H9 (cell line): ENCODE measurements at regions not wholly inside any gene's neighbourhood (a gene's known extent, or its start where the extent isn't known, plus 50 kb on each side); places are given as distances from the start of the nearest gene placed in this dataset.

Source experiments
- DNase-seq: peaks from one replicate; pipeline ENCODE4 v3.0.0-alpha.2; 2017
- H2AFZ ChIP-seq: one replicate; pipeline ENCODE4 v1.6.1; 2013; ENCODE audit warnings: mild to moderate bottlenecking, low read length, control low read depth, moderate library complexity
- H2AK5ac ChIP-seq: 2 replicates; pipeline ENCODE4 v1.6.1; 2013; ENCODE audit warnings: low read length, control low read depth, mixed read lengths; ENCODE audit not compliant: insufficient read length
- H2BK120ac ChIP-seq: one replicate; pipeline ENCODE4 v1.6.1; 2013; ENCODE audit warnings: low read depth, mild to moderate bottlenecking, low read length, control low read depth, inconsistent platforms; ENCODE audit not compliant: poor library complexity, severe bottlenecking
- H2BK12ac ChIP-seq: 2 replicates; pipeline ENCODE4 v1.6.1; 2013; ENCODE audit warnings: low read length, control low read depth, mixed read lengths, low read depth; ENCODE audit not compliant: insufficient read length
- H2BK15ac ChIP-seq: 2 replicates; pipeline ENCODE4 v1.6.1; 2013; ENCODE audit warnings: low read depth, low read length, control low read depth
- H2BK20ac ChIP-seq: one replicate; pipeline ENCODE4 v1.6.1; 2013; ENCODE audit warnings: low read depth, mild to moderate bottlenecking, low read length, control low read depth, inconsistent platforms; ENCODE audit not compliant: poor library complexity, severe bottlenecking
- H2BK5ac ChIP-seq: 2 replicates; pipeline ENCODE4 v1.6.1; 2013; ENCODE audit warnings: low read length, control low read depth, mixed read lengths; ENCODE audit not compliant: insufficient read length
- H3K14ac ChIP-seq: 2 replicates; pipeline ENCODE4 v1.6.1; 2013; ENCODE audit warnings: low read length, control low read depth; ENCODE audit not compliant: insufficient read depth
- H3K18ac ChIP-seq: 2 replicates; pipeline ENCODE4 v1.6.1; 2013; ENCODE audit warnings: low read depth, mild to moderate bottlenecking, mixed read lengths, low read length, control low read depth; ENCODE audit not compliant: insufficient read length
- H3K23ac ChIP-seq: 2 replicates; pipeline ENCODE4 v1.6.1; 2013; ENCODE audit warnings: low read length, control low read depth, mixed read lengths, low read depth; ENCODE audit not compliant: insufficient read length
- H3K23me2 ChIP-seq: 2 replicates; pipeline ENCODE4 v1.6.1; 2013; ENCODE audit warnings: low read depth, mild to moderate bottlenecking, mixed read lengths, low read length, control low read depth; ENCODE audit not compliant: insufficient read length, poor library complexity, severe bottlenecking
- H3K27ac ChIP-seq: 2 replicates; pipeline ENCODE4 v1.5.1; 2013; ENCODE audit warnings: low read length, control low read depth, mixed read lengths, low read depth; ENCODE audit not compliant: insufficient read length
- H3K27me3 ChIP-seq: 2 replicates; pipeline ENCODE4 v1.6.1; 2013; ENCODE audit warnings: low read length, control low read depth, inconsistent platforms; ENCODE audit not compliant: insufficient read depth
- H3K4ac ChIP-seq: 2 replicates; pipeline ENCODE4 v1.6.1; 2013; ENCODE audit warnings: low read depth, mild to moderate bottlenecking, control low read depth, inconsistent platforms, low read length, moderate library complexity
- H3K4me1 ChIP-seq: 2 replicates; pipeline ENCODE4 v1.6.1; 2013; ENCODE audit warnings: low read length, control low read depth, inconsistent platforms; ENCODE audit not compliant: insufficient read depth
- H3K4me2 ChIP-seq: 2 replicates; pipeline ENCODE4 v1.6.1; 2013; ENCODE audit warnings: low read length, control low read depth, mixed read lengths; ENCODE audit not compliant: insufficient read length, insufficient read depth
- H3K56ac ChIP-seq: 2 replicates; pipeline ENCODE4 v1.6.1; 2013; ENCODE audit warnings: low read depth, mild to moderate bottlenecking, mixed read lengths, low read length, control low read depth; ENCODE audit not compliant: insufficient read length
- H3K79me1 ChIP-seq: 2 replicates; pipeline ENCODE4 v1.6.1; 2013; ENCODE audit warnings: low read depth, mild to moderate bottlenecking, moderate library complexity, low read length, control low read depth, inconsistent platforms; ENCODE audit not compliant: insufficient read depth, poor library complexity, severe bottlenecking
- H3K79me2 ChIP-seq: 2 replicates; pipeline ENCODE4 v1.6.1; 2013; ENCODE audit warnings: low read length, control low read depth, inconsistent platforms; ENCODE audit not compliant: insufficient read depth
- H3K9ac ChIP-seq: 2 replicates; pipeline ENCODE4 v1.6.1; 2013; ENCODE audit warnings: low read length, control low read depth, mixed read lengths; ENCODE audit not compliant: insufficient read length; ENCODE audit errors: extremely low read depth
- H3K9me3 ChIP-seq: one replicate; pipeline ENCODE4 v1.6.1; 2013; ENCODE audit warnings: low read depth, low read length, inconsistent platforms; ENCODE audit not compliant: control insufficient read depth
- H3T11ph ChIP-seq: one replicate; pipeline ENCODE4 v1.6.1; 2013; ENCODE audit warnings: mild to moderate bottlenecking, low read length, control low read depth, inconsistent platforms
- H4K20me1 ChIP-seq: one replicate; pipeline ENCODE4 v1.6.1; 2013; ENCODE audit not compliant: control insufficient read depth, insufficient read length, insufficient read depth
- H4K5ac ChIP-seq: 2 replicates; pipeline ENCODE4 v1.6.1; 2013; ENCODE audit warnings: low read depth, mild to moderate bottlenecking, mixed read lengths, low read length, control low read depth; ENCODE audit not compliant: insufficient read length
- H4K8ac ChIP-seq: replicated peaks from 2 replicates; pipeline ENCODE4 v1.6.1; 2013; ENCODE audit warnings: low read length, control low read depth, mixed read lengths, low read depth; ENCODE audit not compliant: insufficient read length
- H4K91ac ChIP-seq: 2 replicates; pipeline ENCODE4 v1.6.1; 2013; ENCODE audit warnings: low read depth, mild to moderate bottlenecking, moderate library complexity, mixed read lengths, low read length, control low read depth; ENCODE audit not compliant: insufficient read length
- H3K27ac Mint-ChIP-seq, 3 experiments: 2 replicates in 2 of 3; 3 replicates in 1 of 3; pipeline ENCODE4 v1.8.0; 2020 to 2021; ENCODE audit warnings: mixed read lengths in 3 of 3, mild to moderate bottlenecking in 1 of 3, moderate library complexity in 1 of 3
- H3K27me3 Mint-ChIP-seq: 2 replicates; pipeline ENCODE4 v1.8.0; 2021; ENCODE audit warnings: low read depth, mild to moderate bottlenecking, moderate library complexity, mixed read lengths
- H3K36me3 Mint-ChIP-seq, 3 experiments: 2 replicates in 2 of 3; 3 replicates in 1 of 3; pipeline ENCODE4 v1.8.0; 2020 to 2021; ENCODE audit warnings: low read depth in 3 of 3, mixed read lengths in 3 of 3; ENCODE audit not compliant: insufficient read depth in 1 of 3
- H3K4me1 Mint-ChIP-seq, 2 experiments: 2 replicates each; pipeline ENCODE4 v1.8.0; 2020; ENCODE audit warnings: mixed read lengths in 2 of 2
- H3K4me3 Mint-ChIP-seq, 2 experiments: 2 replicates in 1 of 2; 3 replicates in 1 of 2; pipeline ENCODE4 v1.8.0; 2020 to 2021; ENCODE audit warnings: mild to moderate bottlenecking in 2 of 2, mixed read lengths in 2 of 2, moderate library complexity in 1 of 2
- H3K9me3 Mint-ChIP-seq, 2 experiments: 2 replicates in 1 of 2; 3 replicates in 1 of 2; pipeline ENCODE4 v1.8.0; 2020; ENCODE audit warnings: mild to moderate bottlenecking in 2 of 2, mixed read lengths in 2 of 2, moderate library complexity in 1 of 2
- WGBS: extraction: QIAGEN DNeasy Blood & Tissue Kit; methylation state at CpG from one replicate; pipeline ENCODE4 v1.1.7; 2013; ENCODE audit warnings: missing lambda C conversion rate, low lambda C conversion rate, mixed read lengths; ENCODE audit not compliant: insufficient read length; ENCODE audit errors: extremely low coverage; 5-methylcytosine and 5-hydroxymethylcytosine counted together
- TF ChIP-seq, protein P1 (sequence below): fragments of 200-600 bp; sonication (generic); conservative IDR thresholded peaks from 3 replicates; pipeline ENCODE4 v1.8.0; 2021; ENCODE audit warnings: antibody characterized with exemption, mild to moderate bottlenecking

GRCh38 chr4:3630598-3631543, 98.6 kb upstream of the LRPAP1 start:
- no CpG with 5 or more reads among the region's 28 CpGs for WGBS
- no peak overlapping the region for H2AFZ ChIP-seq
- H2BK120ac ChIP-seq = no peak overlapping the region
- peaks cover 0 to 7% (median 2%) of the 10 kb centered on the region in 3 experiments; a peak in 4 of 7 replicates for H3K36me3 Mint-ChIP-seq
- H4K8ac ChIP-seq = no peak overlapping the region
- no peak overlapping the region for H3T11ph ChIP-seq
- H3K4me2 ChIP-seq = no peak overlapping the region
- no peaks in the 10 kb centered on the region for H3K79me2 ChIP-seq
- H4K20me1 ChIP-seq = no peaks in the 10 kb centered on the region
- no peak overlapping the region for H3K4ac ChIP-seq
- H4K91ac ChIP-seq = no peak overlapping the region
- H3K4me3 Mint-ChIP-seq = no peak overlapping the region
- no peak overlapping the region for H3K18ac ChIP-seq
- no peak overlapping the region for H2AK5ac ChIP-seq
- no peak overlapping the region for H3K23ac ChIP-seq
- H3K9ac ChIP-seq = no peak overlapping the region
- no peak overlapping the region for H2BK20ac ChIP-seq
- H3K14ac ChIP-seq = no peak overlapping the region; the same call in 1 of the 2 replicates
- H3K23me2 ChIP-seq = no peaks in the 10 kb centered on the region
- TF ChIP-seq, protein P1, sequence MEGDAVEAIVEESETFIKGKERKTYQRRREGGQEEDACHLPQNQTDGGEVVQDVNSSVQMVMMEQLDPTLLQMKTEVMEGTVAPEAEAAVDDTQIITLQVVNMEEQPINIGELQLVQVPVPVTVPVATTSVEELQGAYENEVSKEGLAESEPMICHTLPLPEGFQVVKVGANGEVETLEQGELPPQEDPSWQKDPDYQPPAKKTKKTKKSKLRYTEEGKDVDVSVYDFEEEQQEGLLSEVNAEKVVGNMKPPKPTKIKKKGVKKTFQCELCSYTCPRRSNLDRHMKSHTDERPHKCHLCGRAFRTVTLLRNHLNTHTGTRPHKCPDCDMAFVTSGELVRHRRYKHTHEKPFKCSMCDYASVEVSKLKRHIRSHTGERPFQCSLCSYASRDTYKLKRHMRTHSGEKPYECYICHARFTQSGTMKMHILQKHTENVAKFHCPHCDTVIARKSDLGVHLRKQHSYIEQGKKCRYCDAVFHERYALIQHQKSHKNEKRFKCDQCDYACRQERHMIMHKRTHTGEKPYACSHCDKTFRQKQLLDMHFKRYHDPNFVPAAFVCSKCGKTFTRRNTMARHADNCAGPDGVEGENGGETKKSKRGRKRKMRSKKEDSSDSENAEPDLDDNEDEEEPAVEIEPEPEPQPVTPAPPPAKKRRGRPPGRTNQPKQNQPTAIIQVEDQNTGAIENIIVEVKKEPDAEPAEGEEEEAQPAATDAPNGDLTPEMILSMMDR = no peak
- no peaks in the 10 kb centered on the region for H3K79me1 ChIP-seq
- peaks cover 10% of the 10 kb centered on the region for H3K27me3 Mint-ChIP-seq
- no peak for DNase-seq
- H3K27ac Mint-ChIP-seq = no peak overlapping the region
- H3K27ac ChIP-seq = no peak overlapping the region
- H2BK15ac ChIP-seq = no peak overlapping the region
- no peak overlapping the region for H2BK12ac ChIP-seq
- H3K9me3 Mint-ChIP-seq = peaks cover 3 to 4% of the 10 kb centered on the region in 2 experiments; a peak in 4 of 5 replicates
- no peak overlapping the region for H3K56ac ChIP-seq
- H3K4me1 ChIP-seq = no peaks in the 10 kb centered on the region
- no peak overlapping the region for H2BK5ac ChIP-seq
- H3K9me3 ChIP-seq = no peaks in the 10 kb centered on the region
- peaks cover 0 to 6% of the 10 kb centered on the region in 2 experiments; a peak in 2 of 4 replicates for H3K4me1 Mint-ChIP-seq
- H4K5ac ChIP-seq = no peak overlapping the region
- H3K27me3 ChIP-seq = no peaks in the 10 kb centered on the region
